ENCODE measurements at regions not wholly inside any gene's neighbourhood (a gene's known extent, or its start where the extent isn't known, plus 50 kb on each side); places are given as distances from the start of the nearest gene placed in this dataset.

DNA sequence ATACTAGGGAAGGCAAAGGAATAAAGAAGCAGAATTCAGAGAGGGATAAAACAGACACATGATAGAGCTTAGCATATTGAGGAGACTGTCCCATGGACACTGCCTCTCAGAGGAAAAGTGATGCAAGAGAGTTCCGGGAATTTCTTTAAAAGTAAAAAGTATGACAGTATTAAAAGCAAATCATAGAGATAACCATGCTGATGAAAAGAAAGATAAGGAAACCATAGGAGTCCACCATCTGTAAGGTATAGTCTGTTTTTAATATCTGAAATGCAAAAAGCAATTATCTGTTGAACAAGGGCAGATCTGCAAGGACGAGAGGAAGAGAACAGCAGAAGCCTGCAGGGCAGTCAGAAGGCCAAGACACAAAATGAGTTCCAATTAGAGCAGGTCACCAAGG is 495.9 kb upstream of the GOLIM4 start:
- TF ChIP-seq, protein P1, sequence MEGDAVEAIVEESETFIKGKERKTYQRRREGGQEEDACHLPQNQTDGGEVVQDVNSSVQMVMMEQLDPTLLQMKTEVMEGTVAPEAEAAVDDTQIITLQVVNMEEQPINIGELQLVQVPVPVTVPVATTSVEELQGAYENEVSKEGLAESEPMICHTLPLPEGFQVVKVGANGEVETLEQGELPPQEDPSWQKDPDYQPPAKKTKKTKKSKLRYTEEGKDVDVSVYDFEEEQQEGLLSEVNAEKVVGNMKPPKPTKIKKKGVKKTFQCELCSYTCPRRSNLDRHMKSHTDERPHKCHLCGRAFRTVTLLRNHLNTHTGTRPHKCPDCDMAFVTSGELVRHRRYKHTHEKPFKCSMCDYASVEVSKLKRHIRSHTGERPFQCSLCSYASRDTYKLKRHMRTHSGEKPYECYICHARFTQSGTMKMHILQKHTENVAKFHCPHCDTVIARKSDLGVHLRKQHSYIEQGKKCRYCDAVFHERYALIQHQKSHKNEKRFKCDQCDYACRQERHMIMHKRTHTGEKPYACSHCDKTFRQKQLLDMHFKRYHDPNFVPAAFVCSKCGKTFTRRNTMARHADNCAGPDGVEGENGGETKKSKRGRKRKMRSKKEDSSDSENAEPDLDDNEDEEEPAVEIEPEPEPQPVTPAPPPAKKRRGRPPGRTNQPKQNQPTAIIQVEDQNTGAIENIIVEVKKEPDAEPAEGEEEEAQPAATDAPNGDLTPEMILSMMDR (IDR thresholded peaks at IDR 0.05; ENCODE audit: insufficient read depth, missing control alignments), result no peak
- DNase-seq (ENCODE audit: insufficient read length, low spot score) (no peak), FAIRE-seq (no peak)

DNA sequence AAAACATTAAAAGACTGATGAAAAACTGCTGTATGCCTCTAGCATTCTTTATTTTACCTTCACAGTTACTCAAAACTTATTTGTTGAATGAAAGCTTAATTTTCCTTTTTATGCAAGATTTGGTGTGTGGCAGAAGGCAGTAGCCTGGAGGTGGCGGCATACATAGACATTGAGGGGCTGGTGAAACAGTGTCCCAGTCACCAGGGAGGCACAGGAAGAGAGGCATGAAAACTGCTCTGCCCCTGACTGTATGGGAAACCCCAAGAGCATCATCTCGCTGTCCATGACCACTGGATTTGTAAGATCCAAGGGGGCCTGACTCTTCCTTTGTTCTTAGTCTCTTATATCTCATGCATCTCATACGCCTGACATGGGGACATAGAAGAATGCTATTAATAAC is 493.7 kb upstream of the GOLIM4 start:
- FAIRE-seq (no peak), DNase-seq (ENCODE audit: insufficient read length, low spot score) (no peak)
- TF ChIP-seq, protein P1 (IDR thresholded peaks at IDR 0.05; ENCODE audit: insufficient read depth, missing control alignments), result no peak

DNA sequence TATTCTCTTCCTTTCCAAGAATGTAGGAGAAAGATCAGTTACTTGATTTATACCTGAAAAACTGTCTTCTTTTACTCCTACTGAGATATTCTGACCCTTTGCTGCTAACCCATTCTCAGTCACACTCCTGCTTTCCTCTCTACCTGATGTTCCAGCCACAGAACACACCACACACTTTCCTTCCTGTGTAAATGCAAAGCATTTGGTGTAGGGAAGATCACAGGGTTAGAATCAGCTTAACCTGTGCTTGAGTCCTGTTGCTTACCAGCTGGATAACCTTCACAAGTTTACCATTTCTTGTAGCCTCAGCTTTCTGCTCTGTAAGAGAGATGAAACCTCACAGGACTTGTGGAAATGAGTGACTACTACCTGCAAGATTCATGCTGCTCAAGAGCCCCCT is 489.8 kb upstream of the GOLIM4 start:
- FAIRE-seq (no peak), DNase-seq (ENCODE audit: insufficient read length, low spot score) (no peak)
- TF ChIP-seq, protein P1 (IDR thresholded peaks at IDR 0.05; ENCODE audit: insufficient read depth, missing control alignments), result no peak

DNA sequence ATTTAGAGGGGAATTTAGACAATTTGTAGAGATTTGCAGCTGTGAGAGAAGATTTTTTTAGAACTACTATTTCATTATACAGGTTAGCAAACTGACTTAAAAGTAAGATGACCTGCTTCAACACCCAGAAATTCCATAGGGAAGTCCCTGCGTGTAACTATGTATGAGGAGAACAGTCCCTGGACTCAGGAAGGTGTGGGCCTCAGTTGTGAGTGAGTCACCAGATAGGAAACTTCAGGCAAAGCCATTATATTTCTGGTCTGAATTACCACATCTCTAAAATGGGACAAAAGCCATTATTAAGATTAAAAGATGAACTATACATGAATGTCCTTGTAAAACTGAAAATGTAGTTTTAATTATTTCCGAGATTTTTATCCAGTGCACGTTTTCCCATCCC is 488.3 kb upstream of the GOLIM4 start:
- DNase-seq (ENCODE audit: insufficient read length, low spot score) (no peak), FAIRE-seq (peak; percentile 76)
- TF ChIP-seq, protein P1 (IDR thresholded peaks at IDR 0.05; ENCODE audit: insufficient read depth, missing control alignments), result no peak

DNA sequence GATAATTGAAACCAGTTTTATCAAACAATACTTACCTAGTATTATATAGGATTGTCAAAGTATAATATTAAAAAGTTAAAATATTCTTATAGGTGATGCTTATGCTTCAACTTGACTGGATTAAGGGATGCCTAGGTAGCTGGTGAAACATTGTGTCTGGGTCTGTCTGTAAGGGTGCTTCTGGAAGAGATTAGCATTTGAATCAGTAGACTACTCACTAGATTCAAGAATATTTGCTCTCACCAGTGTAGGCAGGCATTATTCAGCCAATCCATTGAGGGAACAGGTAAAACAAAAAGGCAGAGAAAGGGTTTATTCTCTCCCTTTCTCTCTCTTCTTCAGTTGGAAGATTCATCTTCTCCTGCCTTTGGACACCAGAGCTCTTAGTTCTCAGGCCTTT is 486.8 kb upstream of the GOLIM4 start:
- no peak for DNase-seq (ENCODE audit: insufficient read length, low spot score)
- no peak for FAIRE-seq
- TF ChIP-seq, protein P1 (IDR thresholded peaks at IDR 0.05; ENCODE audit: insufficient read depth, missing control alignments), result no peak

DNA sequence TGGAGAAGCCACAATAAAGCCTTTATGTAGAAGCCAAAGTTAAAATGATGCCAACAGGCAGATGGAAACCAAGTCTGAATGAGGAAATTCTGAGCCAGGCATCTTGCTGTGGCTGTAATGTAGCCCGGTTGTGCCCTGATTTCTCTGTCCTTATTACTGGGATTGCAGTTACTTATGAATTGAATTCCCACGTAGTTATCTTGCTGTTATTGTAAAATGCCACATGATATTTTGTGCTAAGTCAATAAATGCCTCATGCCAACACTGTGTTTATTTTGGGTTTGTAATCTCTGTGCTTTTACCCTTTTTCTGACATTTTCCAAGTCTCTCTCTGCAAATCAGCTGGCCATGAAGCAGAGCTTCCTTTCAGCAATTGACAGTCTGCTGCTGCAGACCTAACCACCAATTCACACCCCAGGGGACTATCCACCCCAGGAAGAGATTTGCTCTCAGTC is 486.1 kb upstream of the GOLIM4 start:
- FAIRE-seq (peak; percentile 68), DNase-seq (ENCODE audit: insufficient read length, low spot score) (no peak)
- TF ChIP-seq, protein P1 (IDR thresholded peaks at IDR 0.05; ENCODE audit: insufficient read depth, missing control alignments), result no peak

DNA sequence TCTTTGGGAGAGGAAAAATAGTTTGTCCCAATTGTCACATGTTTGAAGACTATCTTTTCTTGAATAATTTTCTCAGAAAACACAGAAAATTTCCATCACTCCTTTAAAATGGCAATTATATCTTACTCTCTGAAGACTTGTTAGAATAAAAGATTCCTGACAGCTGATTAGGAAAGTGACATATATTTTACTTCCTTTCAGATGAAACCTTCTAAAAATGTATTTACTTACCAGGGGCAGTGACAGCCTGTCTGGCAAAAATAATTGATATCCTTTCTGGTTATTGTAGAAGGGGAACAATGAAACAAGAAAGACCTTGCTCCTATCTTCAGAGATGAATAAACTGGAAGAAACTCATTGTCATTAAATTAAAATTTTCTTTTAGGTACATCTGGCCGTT is 483.3 kb upstream of the GOLIM4 start:
- FAIRE-seq, result peak; percentile 64
- TF ChIP-seq, protein P1 (IDR thresholded peaks at IDR 0.05; ENCODE audit: insufficient read depth, missing control alignments), result no peak
- DNase-seq (ENCODE audit: insufficient read length, low spot score), result no peak

All from D721Med (cell line).